Neural progenitor cell (in vitro differentiated cells): ENCODE measurements at regions not wholly inside any gene's neighbourhood (a gene's known extent, or its start where the extent isn't known, plus 50 kb on each side); places are given as distances from the start of the nearest gene placed in this dataset.

Source experiments
- EZH2 ChIP-seq: fragments of 200-600 bp; sonication (generic); IDR thresholded peaks from 2 replicates; pipeline ENCODE4 v1.6.1; 2017; ENCODE audit warnings: antibody characterized with exemption, mild to moderate bottlenecking, moderate library complexity
- EZH2phosphoT487 ChIP-seq: fragments of 200-600 bp; sonication (generic); IDR thresholded peaks from 2 replicates; pipeline ENCODE4 v1.6.1; 2017; ENCODE audit warnings: antibody characterized with exemption
- TF ChIP-seq, protein P1 (sequence below): fragments of 200-600 bp; sonication (generic); IDR thresholded peaks from 2 replicates; pipeline ENCODE4 v1.5.1; 2017; ENCODE audit warnings: antibody characterized with exemption, mild to moderate bottlenecking

DNA sequence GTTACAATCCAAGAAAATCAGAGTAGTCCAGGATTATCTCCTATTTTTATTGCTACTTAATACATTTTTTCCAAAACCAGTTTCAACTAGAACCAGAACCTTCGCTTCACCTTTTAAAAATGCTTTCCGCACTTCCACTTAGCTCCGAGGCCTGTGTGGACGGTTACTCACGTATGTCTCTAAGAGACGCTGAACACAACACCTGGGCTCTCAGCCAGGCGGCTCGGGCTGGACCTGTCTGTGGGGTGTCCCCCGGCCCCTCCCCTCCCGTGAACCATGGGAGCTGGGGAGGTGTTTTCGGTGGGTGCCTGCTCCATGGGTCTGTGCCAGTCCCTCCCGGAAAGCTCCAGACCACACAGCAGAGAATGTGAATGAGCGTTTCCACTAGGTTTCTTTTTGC, 223.8 kb downstream of the GLI2 start:
- TF ChIP-seq, protein P1, sequence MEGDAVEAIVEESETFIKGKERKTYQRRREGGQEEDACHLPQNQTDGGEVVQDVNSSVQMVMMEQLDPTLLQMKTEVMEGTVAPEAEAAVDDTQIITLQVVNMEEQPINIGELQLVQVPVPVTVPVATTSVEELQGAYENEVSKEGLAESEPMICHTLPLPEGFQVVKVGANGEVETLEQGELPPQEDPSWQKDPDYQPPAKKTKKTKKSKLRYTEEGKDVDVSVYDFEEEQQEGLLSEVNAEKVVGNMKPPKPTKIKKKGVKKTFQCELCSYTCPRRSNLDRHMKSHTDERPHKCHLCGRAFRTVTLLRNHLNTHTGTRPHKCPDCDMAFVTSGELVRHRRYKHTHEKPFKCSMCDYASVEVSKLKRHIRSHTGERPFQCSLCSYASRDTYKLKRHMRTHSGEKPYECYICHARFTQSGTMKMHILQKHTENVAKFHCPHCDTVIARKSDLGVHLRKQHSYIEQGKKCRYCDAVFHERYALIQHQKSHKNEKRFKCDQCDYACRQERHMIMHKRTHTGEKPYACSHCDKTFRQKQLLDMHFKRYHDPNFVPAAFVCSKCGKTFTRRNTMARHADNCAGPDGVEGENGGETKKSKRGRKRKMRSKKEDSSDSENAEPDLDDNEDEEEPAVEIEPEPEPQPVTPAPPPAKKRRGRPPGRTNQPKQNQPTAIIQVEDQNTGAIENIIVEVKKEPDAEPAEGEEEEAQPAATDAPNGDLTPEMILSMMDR = no peak
- TF ChIP-seq EZH2 (no peak), EZH2phosphoT487 (no peak)
